HCT116 (cell line): ENCODE measurements at regions not wholly inside any gene's neighbourhood (a gene's known extent, or its start where the extent isn't known, plus 50 kb on each side); places are given as distances from the start of the nearest gene placed in this dataset.

Source experiments
- ATAC-seq: fragments of 200-7000 bp; cut with Tn5 transposase; 2 replicates; pipeline ENCODE4 v1.9.1; 2020; ENCODE audit warnings: mild to moderate bottlenecking, moderate library complexity
- BruUV-seq: library from RNA; stranded (reverse); fragments of 400-500 nt; replicated peaks from 2 replicates; lab custom pipeline; 2021; lab: Mats Ljungman, UMichigan
- CTCF ChIA-PET: fragments of 300-600 bp; sonication (Branson Sonifier 250); formaldehyde crosslinking; loops from one replicate; lab custom pipeline; 2021; ENCODE audit warnings: antibody characterized with exemption; lab: Charles Lee
- POLR2A ChIA-PET: fragments of 300-600, 350-600 bp; sonication (Branson Sonifier 250); formaldehyde crosslinking; loops from one replicate; lab custom pipeline; 2021; ENCODE audit warnings: antibody characterized with exemption; lab: Charles Lee
- RAD21 ChIA-PET, 2 experiments: fragments of 300-600 bp; sonication (Branson Sonifier 250); formaldehyde crosslinking; loops; one replicate each; lab custom pipeline; 2023; ENCODE audit warnings: low total read pairs in 2 of 2; ENCODE audit not compliant: uncharacterized antibody in 2 of 2, unreplicated experiment in 2 of 2, low non-redundant PET in 1 of 2; lab: Charles Lee
- DNase-seq: peaks from one replicate; pipeline ENCODE4 v3.0.0-alpha.2; 2010; ENCODE audit warnings: low read depth, low spot score
- H2AFZ ChIP-seq: fragments of 200-600 bp; shearing (Covaris generic), sonication (generic); 2 replicates; pipeline ENCODE4 v1.6.1; 2017; ENCODE audit warnings: low read depth, mixed run types, mixed read lengths, antibody characterized with exemption, low read length; ENCODE audit not compliant: poor library complexity, severe bottlenecking
- H3K27ac ChIP-seq: 2 replicates; pipeline ENCODE4 v1.5.1; 2012; ENCODE audit warnings: low read depth, low read length
- H3K27me3 ChIP-seq: fragments of 200-600 bp; sonication (generic); 2 replicates; pipeline ENCODE4 v1.6.1; 2016; ENCODE audit warnings: mixed run types, low read length, mixed read lengths; ENCODE audit not compliant: insufficient read depth
- H3K36me3 ChIP-seq, 2 experiments: fragments of 200-500 bp in 1 of 2; fragments of 200-600 bp in 1 of 2; sonication (Bioruptor generic) in 1 of 2; sonication (generic) in 1 of 2; 2 replicates each; pipeline versions ENCODE4 v1.5.1 to v1.6.1; 2014 to 2016; ENCODE audit warnings: low read length in 2 of 2, inconsistent platforms in 1 of 2, mixed read lengths in 1 of 2, mixed run types in 1 of 2; ENCODE audit not compliant: insufficient read depth in 2 of 2, control insufficient read depth in 1 of 2
- H3K4me1 ChIP-seq, 2 experiments: fragments of 200-600 bp in 1 of 2; sonication (generic) in 1 of 2; 2 replicates each; pipeline versions ENCODE4 v1.5.1 to v1.6.1; 2012 to 2017; ENCODE audit warnings: low read length in 2 of 2, inconsistent platforms in 1 of 2, mild to moderate bottlenecking in 1 of 2, mixed read lengths in 1 of 2, mixed run types in 1 of 2, moderate library complexity in 1 of 2; ENCODE audit not compliant: insufficient read depth in 2 of 2, control insufficient read depth in 1 of 2
- H3K4me2 ChIP-seq: fragments of 200-600 bp; sonication (generic); 2 replicates; pipeline ENCODE4 v1.6.1; 2017; ENCODE audit warnings: mixed run types, low read length, mixed read lengths
- H3K4me3 ChIP-seq, 2 experiments: fragments of 200-600 bp in 1 of 2; sonication (generic) in 1 of 2; replicated peaks in 1 of 2; 2 replicates each; pipeline ENCODE4 v1.5.1; 2011 to 2016; ENCODE audit warnings: low read length in 2 of 2, control low read depth in 1 of 2, low read depth in 1 of 2, mild to moderate bottlenecking in 1 of 2, mixed read lengths in 1 of 2, mixed run types in 1 of 2
- H3K79me2 ChIP-seq: fragments of 200-600 bp; sonication (generic); 2 replicates; pipeline ENCODE4 v1.6.1; 2017; ENCODE audit warnings: mild to moderate bottlenecking, mixed run types, low read length, moderate library complexity, mixed read lengths; ENCODE audit not compliant: insufficient read depth
- H3K9ac ChIP-seq: fragments of 200-600 bp; sonication (generic); 2 replicates; pipeline ENCODE4 v1.6.1; 2016; ENCODE audit warnings: low read length, mixed read lengths
- H3K9me2 ChIP-seq: fragments of 200-600 bp; sonication (generic), shearing (Covaris generic); 2 replicates; pipeline ENCODE4 v1.6.1; 2017; ENCODE audit warnings: mixed run types, mild to moderate bottlenecking, moderate library complexity; ENCODE audit not compliant: insufficient read depth
- H3K9me3 ChIP-seq, 2 experiments: fragments of 200-500 bp in 1 of 2; fragments of 200-600 bp in 1 of 2; sonication (Bioruptor generic) in 1 of 2; sonication (generic) in 1 of 2; 2 replicates each; pipeline ENCODE4 v1.6.1; 2014 to 2017; ENCODE audit warnings: low read length in 2 of 2, mixed read lengths in 2 of 2, inconsistent platforms in 1 of 2, low read depth in 1 of 2, mild to moderate bottlenecking in 1 of 2, mixed run types in 1 of 2, moderate library complexity in 1 of 2; ENCODE audit not compliant: control insufficient read depth in 1 of 2, insufficient read depth in 1 of 2
- H4K20me1 ChIP-seq: fragments of 200-600 bp; sonication (generic), shearing (Covaris generic); 2 replicates; pipeline ENCODE4 v1.6.1; 2017; ENCODE audit warnings: mixed run types, mild to moderate bottlenecking, moderate library complexity; ENCODE audit not compliant: insufficient read depth
- ATF3 ChIP-seq: IDR thresholded peaks from 2 replicates; pipeline ENCODE4 v1.6.1; 2012
- CEBPB ChIP-seq: IDR thresholded peaks from 2 replicates; pipeline ENCODE4 v1.6.1; 2012; ENCODE audit warnings: low read depth
- CTCF ChIP-seq, 3 experiments: fragments of 200-600 bp in 1 of 3; sonication (generic) in 1 of 3; IDR thresholded peaks in 2 of 3; conservative IDR thresholded peaks in 1 of 3; 2 replicates each; pipeline ENCODE4 v1.5.1; 2012 to 2017; ENCODE audit warnings: low read depth in 2 of 3, low read length in 2 of 3, antibody characterized with exemption in 1 of 3, borderline replicate concordance in 1 of 3, control low read depth in 1 of 3, mild to moderate bottlenecking in 1 of 3, mixed read lengths in 1 of 3, mixed run types in 1 of 3, moderate library complexity in 1 of 3; ENCODE audit not compliant: insufficient read depth in 1 of 3
- EGR1 ChIP-seq: IDR thresholded peaks from 2 replicates; pipeline ENCODE4 v1.6.1; 2012; ENCODE audit warnings: low read depth
- ELF1 ChIP-seq: IDR thresholded peaks from 2 replicates; pipeline ENCODE4 v1.6.1; 2012; ENCODE audit warnings: low read depth, borderline replicate concordance
- EZH2 ChIP-seq: fragments of 200-600 bp; sonication (generic); IDR thresholded peaks from 2 replicates; pipeline ENCODE4 v1.6.1; 2017; ENCODE audit warnings: antibody characterized with exemption, mixed run types
- EZH2phosphoT487 ChIP-seq: fragments of 200-600 bp; IDR thresholded peaks from 2 replicates; pipeline ENCODE4 v1.6.1; 2018; ENCODE audit warnings: antibody characterized with exemption, borderline replicate concordance
- FOSL1 ChIP-seq: IDR thresholded peaks from 2 replicates; pipeline ENCODE4 v1.6.1; 2012; ENCODE audit warnings: low read depth
- MAX ChIP-seq: IDR thresholded peaks from 2 replicates; pipeline ENCODE4 v1.6.1; 2012
- POLR2A ChIP-seq: IDR thresholded peaks from 2 replicates; pipeline ENCODE4 v1.7.0; 2011; ENCODE audit warnings: borderline replicate concordance; ENCODE audit not compliant: insufficient read depth, insufficient read length; ENCODE audit errors: extremely low read depth
- POLR2AphosphoS5 ChIP-seq: IDR thresholded peaks from 2 replicates; pipeline ENCODE4 v1.6.1; 2011; ENCODE audit warnings: mild to moderate bottlenecking, low read depth, low read length, moderate library complexity
- SIN3A ChIP-seq: IDR thresholded peaks from 2 replicates; pipeline ENCODE4 v1.6.1; 2012; ENCODE audit warnings: low read depth
- SRF ChIP-seq: IDR thresholded peaks from 2 replicates; pipeline ENCODE4 v1.6.1; 2012; ENCODE audit warnings: low read depth
- TCF7L2 ChIP-seq: IDR thresholded peaks from 2 replicates; pipeline ENCODE4 v1.7.0; 2011; ENCODE audit warnings: borderline replicate concordance, inconsistent platforms; ENCODE audit not compliant: insufficient read depth, insufficient read length; ENCODE audit errors: extremely low read depth
- YY1 ChIP-seq: IDR thresholded peaks from 2 replicates; pipeline ENCODE4 v1.6.1; 2011; ENCODE audit warnings: low read length, low read depth, moderate library complexity, mild to moderate bottlenecking; ENCODE audit not compliant: insufficient replicate concordance; ENCODE audit errors: extremely low read depth
- ZFX ChIP-seq: fragments of 450-650 bp; IDR thresholded peaks from 2 replicates; pipeline ENCODE4 v1.6.1; 2017
- ZNF274 ChIP-seq: fragments of 200-500 bp; sonication (Bioruptor generic); IDR thresholded peaks from 2 replicates; pipeline ENCODE4 v1.6.1; 2014; ENCODE audit warnings: mild to moderate bottlenecking, low read depth, low read length, inconsistent platforms
- intact Hi-C: fragments of 100-400 bp; cut with micrococcal nuclease; formaldehyde crosslinking; loops from 2 replicates; pipeline ENCODE4 v1.10.0; 2022
- TF ChIP-seq, protein P1 (sequence below): IDR thresholded peaks from 2 replicates; pipeline ENCODE4 v1.6.1; 2012; ENCODE audit warnings: low read depth

- no peaks in the 10 kb centered on the region for H4K20me1 ChIP-seq
- RAD21 ChIA-PET = no interaction called here
- TF ChIP-seq POLR2A = no peak
- no peak for TF ChIP-seq EZH2
- TF ChIP-seq EZH2phosphoT487 = no peak
- TF ChIP-seq CTCF (IDR thresholded peaks at IDR 0.05 in 2 of 3, conservative IDR thresholded peaks at IDR 0.05 in 1 of 3; ENCODE audit: borderline replicate concordance in 1 of 3, insufficient read depth in 1 of 3, low read depth in 2 of 3, low read length in 2 of 3) = no peak
- no peak for TF ChIP-seq ATF3
- no peak for TF ChIP-seq ZFX
- no peak for TF ChIP-seq TCF7L2
- no peak for TF ChIP-seq ZNF274
- TF ChIP-seq, protein P1, sequence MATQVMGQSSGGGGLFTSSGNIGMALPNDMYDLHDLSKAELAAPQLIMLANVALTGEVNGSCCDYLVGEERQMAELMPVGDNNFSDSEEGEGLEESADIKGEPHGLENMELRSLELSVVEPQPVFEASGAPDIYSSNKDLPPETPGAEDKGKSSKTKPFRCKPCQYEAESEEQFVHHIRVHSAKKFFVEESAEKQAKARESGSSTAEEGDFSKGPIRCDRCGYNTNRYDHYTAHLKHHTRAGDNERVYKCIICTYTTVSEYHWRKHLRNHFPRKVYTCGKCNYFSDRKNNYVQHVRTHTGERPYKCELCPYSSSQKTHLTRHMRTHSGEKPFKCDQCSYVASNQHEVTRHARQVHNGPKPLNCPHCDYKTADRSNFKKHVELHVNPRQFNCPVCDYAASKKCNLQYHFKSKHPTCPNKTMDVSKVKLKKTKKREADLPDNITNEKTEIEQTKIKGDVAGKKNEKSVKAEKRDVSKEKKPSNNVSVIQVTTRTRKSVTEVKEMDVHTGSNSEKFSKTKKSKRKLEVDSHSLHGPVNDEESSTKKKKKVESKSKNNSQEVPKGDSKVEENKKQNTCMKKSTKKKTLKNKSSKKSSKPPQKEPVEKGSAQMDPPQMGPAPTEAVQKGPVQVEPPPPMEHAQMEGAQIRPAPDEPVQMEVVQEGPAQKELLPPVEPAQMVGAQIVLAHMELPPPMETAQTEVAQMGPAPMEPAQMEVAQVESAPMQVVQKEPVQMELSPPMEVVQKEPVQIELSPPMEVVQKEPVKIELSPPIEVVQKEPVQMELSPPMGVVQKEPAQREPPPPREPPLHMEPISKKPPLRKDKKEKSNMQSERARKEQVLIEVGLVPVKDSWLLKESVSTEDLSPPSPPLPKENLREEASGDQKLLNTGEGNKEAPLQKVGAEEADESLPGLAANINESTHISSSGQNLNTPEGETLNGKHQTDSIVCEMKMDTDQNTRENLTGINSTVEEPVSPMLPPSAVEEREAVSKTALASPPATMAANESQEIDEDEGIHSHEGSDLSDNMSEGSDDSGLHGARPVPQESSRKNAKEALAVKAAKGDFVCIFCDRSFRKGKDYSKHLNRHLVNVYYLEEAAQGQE = no peak
- no peak for TF ChIP-seq SIN3A
- no peak for TF ChIP-seq CEBPB
- TF ChIP-seq MAX = no peak
- TF ChIP-seq SRF = no peak
- TF ChIP-seq FOSL1 = no peak
- TF ChIP-seq YY1 = no peak
- no peak for TF ChIP-seq POLR2AphosphoS5
- TF ChIP-seq EGR1 = no peak
- TF ChIP-seq ELF1 = no peak
- TF ChIP-seq, all 23 proteins: peak for 0
- no peaks in the 10 kb centered on the region for H3K9me3 ChIP-seq
- intact Hi-C loops = no loop called here
- no peaks in the 10 kb centered on the region for H3K36me3 ChIP-seq
- DNase-seq (no peak), ATAC-seq (no peak)
- H3K4me1 ChIP-seq = no peaks in the 10 kb centered on the region
- no peak overlapping the region for H3K9ac ChIP-seq
- H2AFZ ChIP-seq = no peak overlapping the region
- H3K9me2 ChIP-seq = no peaks in the 10 kb centered on the region
- H3K27me3 ChIP-seq = peaks cover 19% of the 10 kb centered on the region
- H3K4me2 ChIP-seq = no peak overlapping the region
- ChIA-PET POLR2A (no interaction called here), CTCF (no interaction called here)
- H3K79me2 ChIP-seq = no peaks in the 10 kb centered on the region
- no peak overlapping the region for H3K4me3 ChIP-seq
- BruUV-seq = no TSS peak
- no peak overlapping the region for H3K27ac ChIP-seq
Observed at GRCh38 chr13:95440441-95441088, 112.0 kb upstream of the CLDN10 start.
